Colonic mucosa (tissue), 4 donors: ENCODE measurements at regions not wholly inside any gene's neighbourhood (a gene's known extent, or its start where the extent isn't known, plus 50 kb on each side); places are given as distances from the start of the nearest gene placed in this dataset.

Experiments
- DNase-seq: peaks from one replicate; pipeline ENCODE4 v3.0.0-alpha.2; 2020
- H3K27ac ChIP-seq: fragments of 200-600 bp; one replicate; pipeline ENCODE4 v1.8.0; 2021
- H3K27me3 ChIP-seq: fragments of 200-600 bp; one replicate; pipeline ENCODE4 v1.8.0; 2021
- H3K36me3 ChIP-seq: fragments of 200-600 bp; one replicate; pipeline ENCODE4 v1.8.0; 2021
- H3K4me1 ChIP-seq: fragments of 200-600 bp; one replicate; pipeline ENCODE4 v1.8.0; 2021; ENCODE audit warnings: mild to moderate bottlenecking
- H3K4me3 ChIP-seq: fragments of 200-600 bp; one replicate; pipeline ENCODE4 v1.8.0; 2021
- H3K9ac ChIP-seq, 2 donors: one replicate each; pipeline ENCODE4 v1.7.0; 2013; ENCODE audit warnings: control low read depth in 2 of 2, low read depth in 2 of 2, low read length in 2 of 2
- H3K9me3 ChIP-seq: fragments of 200-600 bp; one replicate; pipeline ENCODE4 v1.8.0; 2021
- CTCF ChIP-seq: fragments of 200-600 bp; IDR thresholded peaks from one replicate; pipeline ENCODE4 v1.8.0; 2022; ENCODE audit warnings: antibody characterized with exemption, mild to moderate bottlenecking
- intact Hi-C: fragments of 100-400 bp; cut with DNase I; formaldehyde crosslinking; loops from one replicate; pipeline ENCODE4 v1.14.1; 2022
- donor health status: healthy.
- donor health status: DM: no; HTN: no; CAD: no.
- donor health status: DM: no; HTN: no; CAD: no.

DNA sequence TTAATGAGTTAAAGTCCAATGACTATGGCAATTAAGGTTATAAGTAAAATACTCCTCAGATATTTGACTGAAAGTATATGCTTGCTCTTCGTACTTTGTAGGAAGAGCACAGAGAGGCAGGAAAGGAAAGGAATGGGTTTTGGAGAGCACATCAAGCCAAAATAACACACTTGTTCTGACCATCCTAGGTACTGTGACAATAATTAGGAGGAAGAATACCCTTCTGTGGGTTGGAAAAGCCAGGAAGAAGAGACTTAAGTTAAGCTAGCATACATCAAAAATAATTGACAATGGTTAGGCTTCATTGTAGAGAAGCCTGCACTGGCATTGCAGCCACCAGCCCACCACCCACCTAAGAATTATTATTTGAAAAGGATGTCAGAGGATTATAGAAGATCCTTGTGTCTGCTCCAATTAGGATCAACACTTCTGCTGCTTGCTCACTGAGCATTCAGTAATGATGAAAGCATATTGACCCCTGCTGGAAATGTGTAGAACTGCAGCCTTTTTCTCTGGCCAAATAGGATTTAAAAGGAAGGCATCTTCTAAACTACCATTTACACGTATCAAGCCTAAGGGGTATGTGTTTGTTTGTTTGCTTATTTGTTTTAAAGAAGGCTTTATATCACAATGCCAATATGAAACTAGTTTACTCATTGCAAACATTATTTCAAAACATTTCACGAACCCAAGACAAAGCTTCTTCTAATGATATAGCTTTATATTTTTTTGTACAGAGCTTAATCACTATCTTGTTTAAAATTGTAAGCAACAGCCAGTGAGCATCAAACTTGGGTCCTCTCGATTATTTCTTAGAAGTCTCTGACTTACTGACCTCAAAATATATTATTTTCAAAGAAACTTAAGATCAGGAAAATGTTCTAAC is 286.2 kb upstream of the TET2 start:
- Histone ChIP-seq H3K4me1 (no peaks in the 10 kb centered on the region), H3K27me3 (no peaks in the 10 kb centered on the region), H3K4me3 (no peak overlapping the region), H3K9me3 (no peaks in the 10 kb centered on the region), H3K36me3 (no peaks in the 10 kb centered on the region), H3K9ac (no peak overlapping the region), H3K27ac (no peak overlapping the region)
- TF ChIP-seq CTCF, result peak; percentile 79
- DNase-seq, result peak; percentile 69
- intact Hi-C loops, result loop anchor here (5.0 kb wide), 1 partner anchor 793 kb away; no protein-coding TSS in a partner anchor

DNA sequence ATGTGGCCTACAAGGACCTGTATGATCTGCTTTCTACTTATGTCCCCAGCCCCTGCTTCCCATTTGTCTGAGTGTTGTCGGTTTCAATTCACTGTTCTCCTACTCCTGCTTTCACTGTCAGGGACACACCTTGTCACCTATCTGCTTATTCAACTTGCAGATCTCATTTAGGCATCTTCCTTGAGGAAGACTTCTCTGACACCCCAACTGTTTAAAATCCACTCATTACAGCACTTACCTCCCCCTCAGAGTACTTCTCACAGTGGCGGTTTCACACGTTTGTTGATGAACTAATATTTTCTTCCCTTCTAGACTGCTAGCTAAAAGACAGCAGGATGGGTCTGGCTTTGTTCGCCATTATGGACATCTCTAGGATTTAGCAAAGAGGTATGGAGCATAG is 279.9 kb upstream of the TET2 start:
- Histone ChIP-seq H3K36me3 (no peaks in the 10 kb centered on the region), H3K9me3 (no peaks in the 10 kb centered on the region), H3K27ac (no peak overlapping the region), H3K4me3 (no peak overlapping the region), H3K4me1 (no peaks in the 10 kb centered on the region), H3K27me3 (no peaks in the 10 kb centered on the region), H3K9ac (no peak overlapping the region)
- no peak for DNase-seq
- intact Hi-C loops, result no loop called here
- TF ChIP-seq CTCF, result no peak

DNA sequence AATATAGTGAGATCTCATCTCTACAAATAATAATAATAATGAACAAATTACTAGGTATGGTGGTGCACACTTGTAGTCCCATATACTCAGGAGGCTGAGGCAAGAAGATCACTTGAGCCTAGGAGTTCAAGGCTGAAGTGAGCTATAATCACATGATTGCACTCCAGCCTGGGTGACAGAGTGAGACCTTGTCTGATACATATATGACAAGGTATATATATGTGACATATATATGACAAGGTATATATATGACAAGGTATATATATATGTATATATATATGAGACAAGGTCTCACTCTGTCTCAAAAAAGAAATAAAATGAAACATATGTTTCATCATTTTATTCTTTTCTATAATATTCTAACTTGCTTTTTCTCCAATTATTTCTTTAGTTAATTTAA is 278.1 kb upstream of the TET2 start:
- TF ChIP-seq CTCF, result no peak
- Histone ChIP-seq H3K27me3 (no peaks in the 10 kb centered on the region), H3K9me3 (no peaks in the 10 kb centered on the region), H3K36me3 (no peaks in the 10 kb centered on the region), H3K4me3 (no peak overlapping the region), H3K4me1 (no peaks in the 10 kb centered on the region), H3K27ac (no peak overlapping the region), H3K9ac (no peak overlapping the region)
- DNase-seq, result no peak
- intact Hi-C loops, result no loop called here

DNA sequence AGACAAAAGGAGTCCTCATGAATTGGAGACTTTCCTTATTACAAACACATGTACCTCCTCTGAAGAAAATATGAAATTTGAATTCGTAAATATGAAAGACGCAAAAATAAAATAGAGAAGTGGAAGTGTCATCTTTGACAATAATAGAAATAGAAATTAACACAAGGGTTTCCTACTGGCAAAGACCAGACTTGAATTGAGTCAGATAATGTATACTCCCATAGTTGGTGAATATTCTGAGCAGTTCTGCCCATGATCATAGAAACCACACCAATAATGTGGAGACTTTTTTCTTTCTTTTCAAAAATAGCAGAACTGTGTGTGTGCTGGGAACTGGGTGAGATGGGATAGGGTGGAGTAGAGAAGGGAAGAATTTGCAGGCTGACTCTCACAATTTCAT is 277.7 kb upstream of the TET2 start:
- no peaks in the 10 kb centered on the region for H3K4me1 ChIP-seq
- H3K27ac ChIP-seq, result no peak overlapping the region
- no peak overlapping the region for H3K9ac ChIP-seq
- TF ChIP-seq CTCF, result no peak
- no peak for DNase-seq
- no peak overlapping the region for H3K4me3 ChIP-seq
- H3K36me3 ChIP-seq, result no peaks in the 10 kb centered on the region
- no peaks in the 10 kb centered on the region for H3K9me3 ChIP-seq
- intact Hi-C loops, result no loop called here
- H3K27me3 ChIP-seq, result no peaks in the 10 kb centered on the region

DNA sequence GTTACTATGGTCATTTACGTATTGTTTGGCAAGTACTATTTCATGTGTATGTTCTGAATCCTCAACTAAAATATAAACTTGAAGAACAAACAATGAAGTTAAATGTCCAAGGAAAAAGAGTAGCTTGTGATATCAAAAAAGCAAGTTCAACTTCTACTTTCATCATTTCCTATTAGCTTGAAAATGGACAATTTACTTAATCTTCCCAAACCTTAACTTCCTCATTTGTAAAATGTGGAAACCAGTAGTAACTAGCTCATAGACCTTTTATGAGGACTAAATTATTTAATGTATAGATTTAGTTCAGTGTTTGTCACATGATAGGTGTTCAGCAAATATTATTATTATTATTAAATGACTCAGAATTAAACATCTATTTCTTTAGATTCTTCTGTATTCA is 276.8 kb upstream of the TET2 start:
- Histone ChIP-seq H3K9me3 (no peaks in the 10 kb centered on the region), H3K36me3 (no peaks in the 10 kb centered on the region), H3K4me3 (no peak overlapping the region), H3K9ac (no peak overlapping the region), H3K4me1 (no peaks in the 10 kb centered on the region), H3K27ac (no peak overlapping the region), H3K27me3 (no peaks in the 10 kb centered on the region)
- TF ChIP-seq CTCF, result no peak
- DNase-seq, result no peak
- intact Hi-C loops, result no loop called here
